Activated T-cell treated with anti-CD3 and anti-CD28 coated beads, Interleukin-2, amount 50 U/mL, for 72 hours (primary cell): ENCODE measurements at regions not wholly inside any gene's neighbourhood (a gene's known extent, or its start where the extent isn't known, plus 50 kb on each side); places are given as distances from the start of the nearest gene placed in this dataset.

Experiments
- ATAC-seq, 2 donors: fragments of 150-1000 bp; cut with Tn5 transposase; replicated peaks in 1 of 2; 2 replicates each; pipeline ENCODE4 v1.10.0; 2021; ENCODE audit warnings: moderate library complexity in 2 of 2, mild to moderate bottlenecking in 1 of 2
- DNase-seq, 2 donors: peaks; one replicate each; pipeline ENCODE4 v3.0.0; 2021 to 2022; ENCODE audit warnings: mixed read lengths in 1 of 2
- H3K27ac Mint-ChIP-seq: one replicate; pipeline ENCODE4 v1.8.0; 2022; ENCODE audit warnings: mild to moderate bottlenecking, moderate library complexity, mixed read lengths
- H3K27me3 Mint-ChIP-seq: one replicate; pipeline ENCODE4 v1.8.0; 2022; ENCODE audit warnings: low read depth, mixed read lengths
- H3K36me3 Mint-ChIP-seq, 2 donors: one replicate each; pipeline ENCODE4 v1.8.0; 2022; ENCODE audit warnings: mixed read lengths in 2 of 2, mild to moderate bottlenecking in 1 of 2; ENCODE audit not compliant: insufficient read depth in 2 of 2
- H3K4me1 Mint-ChIP-seq: one replicate; pipeline ENCODE4 v1.8.0; 2022; ENCODE audit warnings: low read depth, mixed read lengths
- H3K4me3 Mint-ChIP-seq, 2 donors: one replicate each; pipeline ENCODE4 v1.8.0; 2022; ENCODE audit warnings: mild to moderate bottlenecking in 2 of 2, mixed read lengths in 2 of 2, moderate library complexity in 2 of 2
- H3K9me3 Mint-ChIP-seq, 2 donors: one replicate each; pipeline ENCODE4 v1.8.0; 2022; ENCODE audit warnings: mixed read lengths in 2 of 2

DNA sequence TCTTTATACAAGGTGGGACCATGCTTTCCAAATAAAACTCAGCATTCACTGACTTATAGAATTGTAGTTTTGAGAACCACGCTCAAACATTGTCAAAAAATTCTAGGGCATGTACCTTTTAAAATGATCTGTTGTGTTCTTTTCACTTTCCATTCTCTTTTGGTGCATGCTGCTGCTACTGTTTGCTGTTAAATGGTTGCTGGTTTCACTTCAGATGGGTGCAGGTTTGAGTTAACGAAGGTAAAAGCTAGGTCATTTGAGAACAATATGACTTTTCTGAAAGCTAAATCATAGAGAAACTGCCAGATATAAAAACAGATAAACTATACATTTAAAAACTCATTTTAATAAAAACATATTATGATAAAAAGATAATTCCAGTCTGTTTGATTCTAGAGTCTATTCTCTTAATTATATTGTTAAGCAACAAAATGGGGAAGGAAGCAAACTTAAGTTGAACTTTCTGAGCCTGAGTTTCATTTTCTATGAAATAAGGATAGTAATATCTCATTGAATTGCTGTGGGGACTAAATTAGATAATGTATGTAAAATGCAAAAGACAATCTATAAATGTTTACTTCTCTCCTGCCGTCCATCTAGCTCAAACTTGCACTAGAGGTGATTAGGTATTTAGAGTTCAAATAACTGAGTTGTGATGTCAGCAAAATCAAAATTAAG lies 82.4 kb downstream of the OXSM start:
- Mint-ChIP-seq H3K27ac (no peak overlapping the region), H3K27me3 (no peaks in the 10 kb centered on the region), H3K4me1 (peaks cover 16% of the 10 kb centered on the region), H3K9me3 (peaks cover 0 to 2% of the 10 kb centered on the region in 2 donors), H3K4me3 (no peak overlapping the region), H3K36me3 (peaks cover 1 to 2% of the 10 kb centered on the region in 2 donors)
- ATAC-seq (no peak), DNase-seq (no peak)

DNA sequence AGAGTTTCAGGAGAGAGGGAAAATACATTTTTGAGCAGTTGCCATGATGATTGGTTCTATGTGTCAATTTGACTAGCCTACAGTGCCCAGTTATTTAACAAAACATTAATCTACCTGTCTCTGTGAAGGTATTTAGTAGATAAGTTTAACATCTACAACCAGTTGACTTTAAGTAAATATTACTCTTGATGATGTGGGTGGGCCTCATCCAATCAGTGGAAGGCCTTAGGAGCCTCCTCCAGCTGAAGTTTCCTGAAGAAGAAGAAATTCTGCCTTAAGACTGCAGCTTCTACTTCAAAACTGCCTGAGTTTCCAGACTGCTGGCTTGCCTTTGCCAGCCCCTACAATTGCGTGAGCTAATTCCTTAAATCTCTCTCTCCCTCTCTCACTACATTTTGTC lies 93.6 kb downstream of the OXSM start:
- Mint-ChIP-seq H3K27ac (no peak overlapping the region), H3K4me1 (no peaks in the 10 kb centered on the region), H3K27me3 (peaks cover 23% of the 10 kb centered on the region), H3K36me3 (no peaks in the 10 kb centered on the region), H3K9me3 (no peaks in the 10 kb centered on the region), H3K4me3 (no peak overlapping the region)
- DNase-seq (no peak), ATAC-seq (no peak)

DNA sequence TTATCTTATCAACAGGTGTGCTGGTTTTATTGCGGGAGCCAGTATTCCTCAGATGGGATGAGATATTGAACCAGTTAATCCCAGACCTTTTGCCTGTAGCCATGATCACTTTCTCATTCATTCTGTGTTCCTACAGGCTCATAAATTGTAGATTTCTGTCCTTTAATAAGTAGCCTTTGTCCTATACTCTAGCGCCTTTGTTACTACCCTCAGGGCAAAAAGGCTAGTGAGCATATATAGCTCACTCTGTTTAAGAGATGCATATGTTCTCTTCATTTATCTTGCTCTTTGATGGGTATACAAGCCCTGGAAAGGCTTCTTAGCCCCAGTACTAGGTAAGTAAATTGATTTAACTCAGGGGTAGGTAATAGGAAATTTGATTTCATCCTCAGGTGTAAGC lies 95.1 kb downstream of the OXSM start:
- Mint-ChIP-seq H3K27me3 (peaks cover 23% of the 10 kb centered on the region), H3K4me1 (no peaks in the 10 kb centered on the region), H3K9me3 (no peaks in the 10 kb centered on the region), H3K4me3 (no peak overlapping the region), H3K36me3 (no peaks in the 10 kb centered on the region), H3K27ac (no peak overlapping the region)
- ATAC-seq (no peak), DNase-seq (no peak)

DNA sequence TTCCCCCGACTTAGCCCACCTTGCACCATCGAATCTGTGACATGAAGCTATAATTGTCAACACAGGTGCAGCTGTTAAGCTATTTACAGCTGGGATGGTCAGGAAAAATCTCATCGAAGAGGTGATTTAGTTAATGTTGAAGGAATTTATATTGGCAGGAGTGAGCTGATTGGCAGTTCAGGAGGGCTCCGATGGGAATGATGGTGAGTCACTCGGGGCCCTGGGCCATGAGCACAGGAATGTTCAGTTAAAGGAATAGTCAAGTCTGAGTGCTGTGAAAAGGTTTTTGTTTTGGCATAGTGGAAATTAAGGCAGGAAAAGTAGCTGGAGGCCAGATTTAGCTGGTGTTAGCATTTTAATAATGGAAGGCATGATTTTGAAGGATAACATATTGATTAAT lies 95.7 kb downstream of the OXSM start:
- DNase-seq (no peak), ATAC-seq (no peak)
- peaks cover 23% of the 10 kb centered on the region for H3K27me3 Mint-ChIP-seq
- no peak overlapping the region for H3K4me3 Mint-ChIP-seq
- no peaks in the 10 kb centered on the region for H3K9me3 Mint-ChIP-seq
- H3K27ac Mint-ChIP-seq, result no peak overlapping the region
- H3K36me3 Mint-ChIP-seq, result no peaks in the 10 kb centered on the region
- no peaks in the 10 kb centered on the region for H3K4me1 Mint-ChIP-seq

DNA sequence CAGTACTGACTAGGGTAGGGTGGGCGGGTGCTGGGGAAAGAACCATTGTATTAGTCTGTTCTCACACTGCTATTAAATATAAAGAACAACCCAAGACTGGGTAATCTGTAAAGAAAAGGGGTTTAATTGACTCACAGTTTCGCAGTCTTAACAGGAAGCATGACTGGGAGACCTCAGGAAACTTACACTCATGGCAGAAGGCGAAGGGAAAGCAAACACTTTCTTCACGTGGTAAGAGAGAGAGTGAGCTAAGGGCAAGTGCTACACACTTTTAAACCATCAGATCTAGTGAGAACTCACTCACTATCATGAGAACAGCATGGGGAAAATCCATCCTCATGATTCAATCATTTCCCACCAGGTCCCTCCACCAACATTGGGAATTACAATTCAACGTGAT lies 98.0 kb downstream of the OXSM start:
- Mint-ChIP-seq H3K27ac (no peak overlapping the region), H3K4me1 (no peaks in the 10 kb centered on the region), H3K4me3 (no peak overlapping the region), H3K36me3 (no peaks in the 10 kb centered on the region), H3K9me3 (no peaks in the 10 kb centered on the region), H3K27me3 (peaks cover 10% of the 10 kb centered on the region)
- no peak for ATAC-seq
- DNase-seq, result no peak

DNA sequence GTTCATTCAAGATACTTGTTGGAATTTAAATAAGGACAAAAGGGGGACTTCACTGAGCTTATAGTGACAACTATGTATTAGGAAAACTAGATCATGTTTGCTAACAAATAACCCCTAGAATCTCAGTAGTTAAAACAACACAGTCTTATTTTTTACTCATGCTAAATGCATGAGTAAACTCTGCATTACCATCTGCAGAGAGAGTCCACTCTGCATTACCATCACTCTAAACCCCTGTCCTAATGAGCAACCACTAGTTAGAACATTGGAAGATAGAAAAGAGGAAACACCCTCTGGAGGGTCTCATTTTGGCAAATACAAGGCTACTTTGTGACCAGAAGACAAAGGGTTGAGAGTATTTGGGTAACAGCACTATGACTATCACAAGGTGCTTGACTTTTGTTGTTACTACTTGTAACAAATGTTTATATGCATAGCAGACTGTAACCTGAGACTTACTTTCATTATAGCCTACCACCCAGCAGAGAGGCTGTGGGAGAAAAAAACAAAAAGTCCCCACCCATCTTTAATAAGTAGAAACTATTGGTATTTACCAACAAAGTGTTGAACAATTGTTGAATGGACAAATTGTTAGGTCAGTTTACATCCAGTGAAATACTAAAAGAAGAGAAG lies 99.1 kb downstream of the OXSM start:
- no peak overlapping the region for H3K4me3 Mint-ChIP-seq
- no peak for ATAC-seq
- H3K27me3 Mint-ChIP-seq, result peaks cover 10% of the 10 kb centered on the region
- no peaks in the 10 kb centered on the region for H3K9me3 Mint-ChIP-seq
- no peaks in the 10 kb centered on the region for H3K36me3 Mint-ChIP-seq
- H3K4me1 Mint-ChIP-seq, result no peaks in the 10 kb centered on the region
- H3K27ac Mint-ChIP-seq, result no peak overlapping the region
- DNase-seq, result no peak

DNA sequence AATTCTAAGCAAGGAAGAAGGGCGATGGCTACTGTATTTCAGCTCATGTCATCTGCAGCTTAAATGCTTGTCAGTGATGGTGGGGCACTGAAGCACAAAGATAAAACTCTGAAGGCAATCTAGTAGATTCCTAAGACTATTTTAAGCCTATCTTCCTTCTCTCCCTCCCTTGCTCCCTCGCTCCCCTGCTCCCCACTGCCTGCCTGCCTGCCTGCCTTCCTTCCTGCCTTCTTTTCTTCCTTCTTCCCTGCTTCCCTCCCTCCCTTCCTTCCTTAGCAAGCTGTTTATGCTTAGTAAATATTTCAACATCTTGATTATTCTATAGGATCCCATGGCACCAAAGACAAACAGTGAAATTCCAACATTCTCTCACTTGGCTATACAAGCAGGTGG lies 99.6 kb downstream of the OXSM start:
- no peaks in the 10 kb centered on the region for H3K4me1 Mint-ChIP-seq
- no peak for ATAC-seq

DNA sequence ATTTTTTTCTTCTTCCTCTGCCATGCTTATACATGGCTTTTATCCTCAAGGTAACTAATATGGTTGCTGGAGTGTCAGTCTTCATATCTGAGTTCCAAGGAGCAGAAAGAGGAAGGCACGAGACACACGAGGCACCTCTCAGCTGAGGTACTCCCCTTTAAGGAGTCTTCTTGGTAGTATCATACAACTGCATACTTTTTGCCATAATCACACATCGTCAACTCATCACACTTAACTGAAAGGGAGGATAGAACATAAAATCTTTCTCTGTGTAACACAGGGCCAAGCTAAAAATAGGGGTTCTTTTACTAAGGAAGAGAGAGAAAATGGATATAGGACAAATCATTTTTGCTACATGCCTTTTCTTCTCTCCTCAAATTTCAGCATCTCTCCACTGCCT lies 104.2 kb downstream of the OXSM start:
- H3K4me1 Mint-ChIP-seq, result no peaks in the 10 kb centered on the region
- H3K27ac Mint-ChIP-seq, result no peak overlapping the region
- H3K27me3 Mint-ChIP-seq, result no peaks in the 10 kb centered on the region
- no peak for ATAC-seq
- no peak for DNase-seq
- no peak overlapping the region for H3K4me3 Mint-ChIP-seq
- no peaks in the 10 kb centered on the region for H3K36me3 Mint-ChIP-seq
- no peaks in the 10 kb centered on the region for H3K9me3 Mint-ChIP-seq

More for the DNA sequence above, 99.6 kb downstream of the OXSM start:
- no peaks in the 10 kb centered on the region for H3K36me3 Mint-ChIP-seq
- DNase-seq, result no peak
- H3K27me3 Mint-ChIP-seq, result peaks cover 10% of the 10 kb centered on the region
- no peak overlapping the region for H3K4me3 Mint-ChIP-seq
- no peaks in the 10 kb centered on the region for H3K9me3 Mint-ChIP-seq
- no peak overlapping the region for H3K27ac Mint-ChIP-seq

DNA sequence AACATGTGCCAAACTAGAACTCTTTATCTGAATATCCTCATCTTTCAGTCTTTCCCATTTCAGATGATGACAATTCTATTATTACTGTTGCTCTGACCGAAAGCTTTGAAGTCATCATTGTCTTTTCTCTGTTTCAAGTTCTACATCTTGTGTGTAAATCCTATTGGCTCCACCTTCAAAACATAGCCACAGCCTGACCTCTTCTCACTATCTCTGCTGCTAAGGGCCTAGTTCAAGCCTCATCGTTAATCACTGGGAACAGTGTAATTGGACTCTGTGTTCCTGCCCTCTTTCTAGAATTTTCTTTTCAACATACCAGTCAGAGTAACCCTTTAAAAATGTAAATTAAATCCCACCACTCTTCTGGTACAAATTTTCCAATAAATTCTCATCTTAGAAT lies 105.1 kb downstream of the OXSM start:
- ATAC-seq (no peak), DNase-seq (no peak)
- Mint-ChIP-seq H3K4me1 (no peaks in the 10 kb centered on the region), H3K27ac (no peak overlapping the region), H3K36me3 (no peaks in the 10 kb centered on the region), H3K4me3 (no peak overlapping the region), H3K27me3 (no peaks in the 10 kb centered on the region), H3K9me3 (no peaks in the 10 kb centered on the region)

DNA sequence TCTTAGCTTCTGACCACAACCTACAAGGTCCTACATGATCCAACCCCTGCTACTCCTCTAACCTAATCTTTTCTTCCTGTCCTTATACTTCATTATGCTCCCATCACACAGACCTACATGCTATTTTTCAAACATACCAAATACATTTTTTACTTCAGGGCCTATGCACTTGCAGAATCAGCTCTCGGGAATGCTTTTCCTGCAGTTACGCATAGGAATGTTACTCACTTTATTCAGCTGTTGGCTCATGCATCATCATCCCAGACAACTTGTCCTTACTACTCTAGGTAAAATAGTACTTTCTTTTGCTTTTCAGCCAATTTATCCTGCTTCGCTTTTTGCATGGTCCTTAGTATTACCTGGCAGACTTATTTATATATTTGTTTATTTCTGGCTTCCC lies 105.6 kb downstream of the OXSM start:
- ATAC-seq (no peak), DNase-seq (no peak)
- no peaks in the 10 kb centered on the region for H3K27me3 Mint-ChIP-seq

DNA sequence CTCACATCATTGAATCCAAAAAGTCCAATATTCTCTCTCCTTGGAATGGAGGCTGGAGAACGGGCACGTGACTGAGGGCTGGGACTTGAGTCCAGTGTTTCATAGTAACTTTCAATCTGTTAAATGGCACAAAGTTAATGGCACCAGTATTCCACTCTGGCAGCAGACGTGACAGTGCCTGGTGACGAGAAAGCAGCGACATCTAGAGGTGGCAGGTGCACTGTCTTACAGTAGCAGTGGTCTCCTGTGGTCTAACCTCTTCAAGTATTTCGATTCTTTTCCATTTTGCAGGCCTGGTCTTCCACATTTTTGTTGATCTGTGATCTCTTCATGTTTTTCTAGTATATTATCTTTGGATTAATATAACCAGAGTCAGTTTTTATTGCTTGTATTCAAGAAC lies 107.1 kb downstream of the OXSM start:
- Mint-ChIP-seq H3K9me3 (no peaks in the 10 kb centered on the region), H3K4me1 (peaks cover 6% of the 10 kb centered on the region), H3K36me3 (no peaks in the 10 kb centered on the region), H3K27ac (no peak overlapping the region), H3K27me3 (no peaks in the 10 kb centered on the region), H3K4me3 (no peak overlapping the region)
- ATAC-seq, result no peak
- no peak for DNase-seq

More for the DNA sequence above, 105.6 kb downstream of the OXSM start:
- H3K4me3 Mint-ChIP-seq, result no peak overlapping the region
- H3K36me3 Mint-ChIP-seq, result no peaks in the 10 kb centered on the region
- H3K4me1 Mint-ChIP-seq, result no peaks in the 10 kb centered on the region
- no peaks in the 10 kb centered on the region for H3K9me3 Mint-ChIP-seq
- H3K27ac Mint-ChIP-seq, result no peak overlapping the region

DNA sequence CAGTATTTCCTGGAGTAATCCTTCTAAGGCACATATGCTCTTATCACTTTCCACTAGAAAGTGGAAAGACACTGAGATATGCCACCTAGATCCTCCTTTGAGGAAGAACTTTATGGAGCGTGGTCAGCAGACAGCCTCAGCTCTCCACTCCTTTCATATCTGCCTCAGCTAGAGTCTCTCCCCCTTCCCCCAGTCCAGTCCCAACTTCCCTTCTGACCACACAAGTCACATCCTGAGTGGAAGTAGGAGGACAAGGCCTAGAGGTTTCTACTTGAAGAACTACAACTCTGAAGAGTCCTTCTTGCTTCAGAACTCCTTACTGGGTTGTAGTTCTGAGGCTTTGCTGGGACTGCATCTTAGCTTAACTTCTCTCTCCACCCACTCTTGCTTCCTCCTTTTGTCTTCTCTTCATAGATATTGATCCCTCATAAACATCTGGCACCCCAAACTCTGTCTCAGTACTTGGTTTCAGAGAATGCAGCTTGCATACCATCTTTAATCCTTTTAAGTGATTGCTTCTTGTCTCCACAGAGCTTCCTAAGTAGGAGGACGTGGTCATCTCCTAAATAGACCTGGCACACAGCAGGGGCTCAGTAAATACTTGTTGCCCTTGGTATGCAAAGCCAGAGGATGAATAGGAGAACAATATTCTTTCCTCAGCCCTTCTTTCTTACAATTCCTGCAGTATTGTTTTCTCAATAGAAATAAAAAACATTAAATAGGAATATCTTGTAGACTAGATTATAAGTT lies 109.6 kb downstream of the OXSM start:
- no peak for ATAC-seq
- Mint-ChIP-seq H3K9me3 (no peaks in the 10 kb centered on the region), H3K4me3 (no peak overlapping the region), H3K36me3 (no peaks in the 10 kb centered on the region), H3K4me1 (peaks cover 10% of the 10 kb centered on the region), H3K27ac (no peak overlapping the region), H3K27me3 (no peaks in the 10 kb centered on the region)
- DNase-seq, result no peak

DNA sequence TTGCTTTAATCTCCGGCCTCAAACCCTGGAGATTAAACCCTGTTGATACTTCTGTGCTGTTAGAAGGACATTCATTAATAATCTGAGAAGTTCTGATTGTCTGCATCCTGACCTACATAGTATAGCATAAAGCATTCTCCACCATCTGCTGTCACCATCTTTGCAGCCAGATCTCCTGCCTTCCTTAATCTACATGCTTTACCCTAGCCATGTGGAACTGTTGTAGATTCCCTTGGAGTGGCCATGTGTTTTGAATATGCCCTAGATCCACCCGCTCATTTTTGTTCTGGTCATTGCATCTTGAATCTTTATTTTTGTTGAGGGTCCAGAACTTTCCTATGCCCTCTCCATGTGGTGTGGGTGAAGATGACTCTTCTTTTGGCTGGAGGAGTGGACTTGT lies 110.3 kb downstream of the OXSM start:
- no peaks in the 10 kb centered on the region for H3K27me3 Mint-ChIP-seq
- H3K36me3 Mint-ChIP-seq, result no peaks in the 10 kb centered on the region
- H3K4me1 Mint-ChIP-seq, result peaks cover 10% of the 10 kb centered on the region
- H3K27ac Mint-ChIP-seq, result no peak overlapping the region
- no peak overlapping the region for H3K4me3 Mint-ChIP-seq
- DNase-seq (no peak), ATAC-seq (no peak)
- H3K9me3 Mint-ChIP-seq, result no peaks in the 10 kb centered on the region
